ENCODE measurements at regions not wholly inside any gene's neighbourhood (a gene's known extent, or its start where the extent isn't known, plus 50 kb on each side); places are given as distances from the start of the nearest gene placed in this dataset.
"Not testable (repeated sequence)": the region's sequence is repeated elsewhere in the genome, so short reads cannot be mapped to it uniquely, and the experiment has no call there.

DNA sequence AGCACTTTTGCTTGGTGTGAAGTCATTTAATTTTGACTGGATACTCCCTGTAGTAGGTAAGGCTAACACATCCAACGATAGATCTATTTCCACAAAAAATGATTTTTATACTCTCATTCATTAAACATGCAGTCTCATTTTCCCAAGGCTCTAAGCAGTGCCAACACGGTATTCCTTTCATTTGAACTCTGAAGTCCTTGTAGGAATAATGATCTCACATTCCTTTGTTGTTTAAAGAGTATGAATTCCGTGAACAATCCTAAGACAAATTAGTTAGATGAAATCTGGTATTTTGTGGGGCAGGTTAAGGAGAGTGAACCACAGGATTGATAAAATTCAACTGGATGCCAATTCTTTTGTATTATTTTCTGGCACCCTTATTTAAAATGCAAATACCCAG is 66.6 kb downstream of the LACC1 start:
- no peak for DNase-seq

DNA sequence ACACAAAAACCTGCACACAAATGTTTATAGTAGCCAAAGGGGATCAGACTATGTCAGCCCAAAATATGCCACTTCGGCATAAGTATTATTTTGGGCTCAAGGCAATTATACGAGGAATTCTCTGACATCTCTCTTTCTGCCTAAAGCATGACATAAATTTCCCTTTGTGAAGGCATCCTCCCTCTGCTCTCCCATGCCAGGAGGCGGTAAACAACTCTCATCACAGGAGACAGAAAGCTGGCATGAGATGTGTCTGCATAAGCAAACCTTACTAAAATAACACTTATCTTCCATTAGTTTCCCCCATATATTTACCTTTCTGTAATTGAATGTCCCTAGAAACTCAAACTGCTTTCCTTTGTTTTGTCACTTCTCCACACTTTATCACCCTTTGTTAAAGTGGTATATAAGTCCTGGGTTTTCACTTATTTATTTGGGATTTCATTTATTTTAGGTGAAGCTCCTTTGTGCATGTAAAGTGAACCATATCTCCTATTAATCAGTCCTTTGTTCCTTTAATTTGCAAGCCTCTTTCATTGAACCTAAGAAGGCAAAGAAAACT is 68.3 kb downstream of the LACC1 start:
- no peak for DNase-seq

DNA sequence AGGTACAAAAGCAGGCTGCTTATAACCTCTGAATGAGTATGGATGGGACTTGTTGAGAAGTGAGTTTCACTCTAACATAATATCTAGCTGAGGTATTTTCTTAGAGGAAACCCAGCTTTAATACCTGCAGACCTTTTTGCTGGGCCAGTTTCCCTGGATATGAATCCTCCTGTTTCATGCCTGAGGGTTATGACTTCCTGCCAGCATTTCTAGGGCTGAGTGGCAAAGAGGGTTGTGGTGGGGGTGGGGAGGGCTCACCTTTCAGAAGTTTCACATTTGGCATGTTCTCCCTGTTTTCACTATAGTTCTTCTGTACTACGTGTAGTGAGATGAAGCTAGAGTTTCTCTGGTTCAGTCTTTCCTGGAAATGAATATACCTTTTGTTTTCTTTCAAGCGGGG is 73.7 kb downstream of the LACC1 start:
- DNase-seq = no peak

DNA sequence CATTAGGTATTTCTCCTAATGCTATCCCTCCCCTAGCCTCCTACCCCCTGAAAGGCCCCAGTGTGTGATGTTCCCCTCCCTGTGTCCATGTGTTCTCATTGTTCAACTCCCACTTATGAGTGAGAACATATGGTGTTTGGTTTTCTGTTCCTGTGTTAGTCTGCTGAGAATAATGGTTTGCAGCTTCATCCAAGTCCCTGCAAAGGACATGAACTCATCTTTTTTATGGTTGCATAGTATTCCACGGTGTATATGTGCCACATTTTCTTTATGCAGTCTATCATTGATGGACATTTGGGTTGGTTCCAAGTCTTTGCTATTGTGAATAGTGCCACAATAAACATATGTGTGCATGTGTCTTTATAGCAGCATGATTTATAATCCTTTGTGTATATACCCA is 77.3 kb downstream of the LACC1 start:
- not testable (repeated sequence) for DNase-seq

DNA sequence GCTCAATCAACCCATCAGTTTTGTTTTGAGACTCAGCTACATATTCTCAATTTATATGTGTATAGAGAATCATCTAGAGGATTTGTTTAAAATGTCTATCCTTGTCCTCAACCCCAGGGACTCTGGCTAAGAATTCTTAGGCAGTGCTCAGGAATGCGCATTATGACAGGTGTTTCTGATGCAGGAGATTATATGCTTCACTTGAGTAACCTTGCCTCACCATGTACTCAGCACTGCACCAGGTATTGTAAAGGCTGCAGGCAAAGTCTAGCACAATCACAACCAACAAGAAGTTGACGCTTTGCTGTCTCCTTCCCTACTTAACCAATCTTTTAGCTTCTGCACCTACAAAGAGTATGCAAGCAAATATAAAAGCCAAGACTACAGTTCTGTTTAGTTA is 79.6 kb downstream of the LACC1 start:
- DNase-seq = no peak

DNA sequence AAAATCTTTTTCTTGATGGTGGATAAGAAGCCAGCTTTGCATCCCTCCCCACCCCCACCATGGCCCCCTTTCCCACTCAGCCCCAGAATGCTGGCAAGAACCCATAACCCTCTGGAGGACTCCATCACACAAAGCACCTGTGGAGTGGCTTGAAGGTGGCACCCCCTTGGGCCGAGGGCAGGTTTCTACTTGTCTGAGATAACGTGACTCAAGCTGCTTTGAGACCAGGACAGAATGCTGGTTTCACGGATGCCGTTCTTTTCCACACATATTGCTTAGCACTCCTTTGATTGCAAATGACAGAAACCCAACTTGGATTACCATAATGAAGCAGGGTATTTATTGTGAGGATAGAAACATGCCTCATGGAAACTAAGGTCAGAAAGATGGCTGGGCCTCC is 82.2 kb downstream of the LACC1 start:
- DNase-seq = no peak

DNA sequence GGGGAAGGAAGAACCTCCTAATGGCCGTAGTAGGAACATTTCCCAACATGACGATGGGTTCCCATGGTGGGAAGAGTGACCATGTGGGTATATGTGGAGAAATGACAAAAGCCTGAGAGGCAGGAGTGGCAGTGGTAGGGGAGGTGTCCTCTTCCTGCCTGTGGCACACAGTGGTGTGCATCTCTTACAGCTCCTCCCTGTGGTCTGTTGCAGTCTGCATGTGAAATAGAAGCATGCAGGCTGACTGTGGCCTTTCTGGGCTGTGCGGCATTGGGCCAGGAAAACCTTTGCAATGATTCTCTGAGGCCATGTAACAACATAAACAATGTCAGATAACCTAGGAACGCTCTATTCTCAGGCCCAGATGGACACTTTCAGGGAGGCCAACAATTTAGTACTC is 84.0 kb downstream of the LACC1 start:
- no peak for DNase-seq

DNA sequence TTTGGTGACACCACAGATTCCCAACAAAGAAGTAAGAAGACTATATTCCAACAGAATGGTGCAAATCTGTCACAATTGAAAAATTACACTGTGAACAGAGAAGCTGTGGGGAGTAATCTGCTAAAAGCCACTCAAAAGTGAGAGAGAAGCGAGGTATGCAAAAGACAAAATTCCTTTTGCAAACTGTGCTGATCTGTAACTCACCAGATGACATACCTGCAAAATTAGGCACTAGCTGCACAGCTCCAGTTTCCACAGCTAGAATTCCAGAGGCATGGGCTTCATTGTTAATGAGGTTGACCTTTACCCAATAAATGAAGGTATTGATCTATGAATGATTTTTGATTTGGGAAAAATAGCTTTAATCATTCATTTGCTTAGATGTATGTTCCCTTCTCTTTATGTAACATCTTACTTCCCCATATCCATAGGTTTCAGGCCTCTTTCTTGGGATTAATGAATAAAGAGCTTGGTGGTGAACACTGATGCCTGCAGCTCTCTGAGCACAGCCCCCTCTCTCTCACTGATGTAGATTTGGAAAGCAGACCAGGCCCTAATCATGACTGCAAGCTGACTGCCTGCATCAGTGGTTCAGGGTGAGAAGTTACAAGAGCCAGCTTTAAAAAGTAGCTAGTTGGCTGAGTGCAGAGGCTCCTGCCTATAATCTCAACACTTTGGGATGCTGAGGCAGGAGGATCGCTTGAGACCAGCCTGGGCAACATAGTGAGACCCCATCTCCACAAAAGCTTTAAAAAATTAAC is 85.2 kb downstream of the LACC1 start:
- DNase-seq = no peak

DNA sequence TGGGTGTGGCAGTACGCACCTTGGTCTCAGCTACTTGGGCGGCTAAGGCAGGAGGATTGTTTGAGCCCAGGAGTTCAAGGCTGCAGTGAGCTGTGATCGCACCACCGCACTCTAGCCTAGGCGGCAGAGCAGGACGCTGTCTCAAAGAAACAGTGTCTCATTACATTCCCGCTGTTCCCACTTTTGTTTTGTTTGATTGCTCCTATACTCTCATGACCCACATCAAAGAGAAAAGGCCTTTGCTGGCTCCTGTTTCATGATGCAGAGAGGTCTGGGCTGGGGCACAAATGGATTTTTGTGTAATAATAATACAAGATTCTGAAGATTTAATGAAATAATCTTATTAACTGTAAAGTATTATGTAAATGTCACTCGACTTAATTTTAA is 85.7 kb downstream of the LACC1 start:
- DNase-seq = no peak

DNA sequence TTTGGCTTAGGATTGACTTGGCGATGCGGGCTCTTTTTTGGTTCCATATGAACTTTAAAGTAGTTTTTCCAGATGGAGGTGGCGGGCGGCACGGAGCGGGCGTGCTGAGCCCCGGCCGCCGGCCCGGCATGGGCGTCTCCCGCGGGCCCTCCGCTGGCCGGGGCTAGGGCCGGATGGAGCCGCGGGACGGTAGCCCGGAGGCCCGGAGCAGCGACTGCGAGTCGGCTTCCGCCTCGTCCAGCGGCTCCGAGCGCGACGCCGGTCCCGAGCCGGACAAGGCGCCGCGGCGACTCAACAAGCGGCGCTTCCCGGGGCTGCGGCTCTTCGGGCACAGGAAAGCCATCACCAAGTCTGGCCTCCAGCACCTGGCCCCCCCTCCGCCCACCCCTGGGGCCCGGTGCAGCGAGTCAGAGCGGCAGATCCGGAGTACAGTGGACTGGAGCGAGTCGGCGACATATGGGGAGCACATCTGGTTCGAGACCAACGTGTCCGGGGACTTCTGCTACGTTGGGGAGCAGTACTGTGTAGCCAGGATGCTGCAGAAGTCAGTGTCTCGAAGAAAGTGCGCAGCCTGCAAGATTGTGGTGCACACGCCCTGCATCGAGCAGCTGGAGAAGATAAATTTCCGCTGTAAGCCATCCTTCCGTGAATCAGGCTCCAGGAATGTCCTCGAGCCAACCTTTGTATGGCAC is 88.7 kb downstream of the LACC1 start:
- not testable (repeated sequence) for DNase-seq

DNA sequence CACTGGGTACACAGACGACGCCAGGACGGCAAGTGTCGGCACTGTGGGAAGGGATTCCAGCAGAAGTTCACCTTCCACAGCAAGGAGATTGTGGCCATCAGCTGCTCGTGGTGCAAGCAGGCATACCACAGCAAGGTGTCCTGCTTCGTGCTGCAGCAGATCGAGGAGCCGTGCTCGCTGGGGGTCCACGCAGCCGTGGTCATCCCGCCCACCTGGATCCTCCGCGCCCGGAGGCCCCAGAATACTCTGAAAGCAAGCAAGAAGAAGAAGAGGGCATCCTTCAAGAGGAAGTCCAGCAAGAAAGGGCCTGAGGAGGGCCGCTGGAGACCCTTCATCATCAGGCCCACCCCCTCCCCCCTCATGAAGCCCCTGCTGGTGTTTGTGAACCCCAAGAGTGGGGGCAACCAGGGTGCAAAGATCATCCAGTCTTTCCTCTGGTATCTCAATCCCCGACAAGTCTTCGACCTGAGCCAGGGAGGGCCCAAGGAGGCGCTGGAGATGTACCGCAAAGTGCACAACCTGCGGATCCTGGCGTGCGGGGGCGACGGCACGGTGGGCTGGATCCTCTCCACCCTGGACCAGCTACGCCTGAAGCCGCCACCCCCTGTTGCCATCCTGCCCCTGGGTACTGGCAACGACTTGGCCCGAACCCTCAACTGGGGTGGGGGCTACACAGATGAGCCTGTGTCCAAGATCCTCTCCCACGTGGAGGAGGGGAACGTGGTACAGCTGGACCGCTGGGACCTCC is 89.4 kb downstream of the LACC1 start:
- DNase-seq = not testable (repeated sequence)

DNA sequence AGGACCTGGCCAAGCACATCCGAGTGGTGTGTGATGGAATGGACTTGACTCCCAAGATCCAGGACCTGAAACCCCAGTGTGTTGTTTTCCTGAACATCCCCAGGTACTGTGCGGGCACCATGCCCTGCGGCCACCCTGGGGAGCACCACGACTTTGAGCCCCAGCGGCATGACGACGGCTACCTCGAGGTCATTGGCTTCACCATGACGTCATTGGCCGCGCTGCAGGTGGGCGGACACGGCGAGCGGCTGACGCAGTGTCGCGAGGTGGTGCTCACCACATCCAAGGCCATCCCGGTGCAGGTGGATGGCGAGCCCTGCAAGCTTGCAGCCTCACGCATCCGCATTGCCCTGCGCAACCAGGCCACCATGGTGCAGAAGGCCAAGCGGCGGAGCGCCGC is 90.2 kb downstream of the LACC1 start:
- DNase-seq = not testable (repeated sequence)

DNA sequence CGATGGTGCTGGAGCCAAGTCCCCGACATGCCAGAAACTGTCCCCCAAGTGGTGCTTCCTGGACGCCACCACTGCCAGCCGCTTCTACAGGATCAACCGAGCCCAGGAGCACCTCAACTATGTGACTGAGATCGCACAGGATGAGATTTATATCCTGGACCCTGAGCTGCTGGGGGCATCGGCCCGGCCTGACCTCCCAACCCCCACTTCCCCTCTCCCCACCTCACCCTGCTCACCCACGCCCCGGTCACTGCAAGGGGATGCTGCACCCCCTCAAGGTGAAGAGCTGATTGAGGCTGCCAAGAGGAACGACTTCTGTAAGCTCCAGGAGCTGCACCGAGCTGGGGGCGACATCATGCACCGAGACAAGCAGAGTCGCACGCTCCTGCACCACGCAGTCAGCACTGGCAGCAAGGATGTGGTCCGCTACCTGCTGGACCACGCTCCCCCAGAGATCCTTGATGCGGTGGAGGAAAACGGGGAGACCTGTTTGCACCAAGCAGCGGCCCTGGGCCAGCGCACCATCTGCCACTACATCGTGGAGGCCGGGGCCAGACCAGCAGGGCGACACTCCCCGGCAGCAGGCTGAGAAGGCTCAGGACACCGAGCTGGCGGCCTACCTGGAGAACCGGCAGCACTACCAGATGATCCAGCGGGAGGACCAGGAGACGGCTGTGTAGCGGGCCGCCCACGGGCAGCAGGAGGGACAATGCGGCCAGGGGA is 91.0 kb downstream of the LACC1 start:
- not testable (repeated sequence) for DNase-seq

DNA sequence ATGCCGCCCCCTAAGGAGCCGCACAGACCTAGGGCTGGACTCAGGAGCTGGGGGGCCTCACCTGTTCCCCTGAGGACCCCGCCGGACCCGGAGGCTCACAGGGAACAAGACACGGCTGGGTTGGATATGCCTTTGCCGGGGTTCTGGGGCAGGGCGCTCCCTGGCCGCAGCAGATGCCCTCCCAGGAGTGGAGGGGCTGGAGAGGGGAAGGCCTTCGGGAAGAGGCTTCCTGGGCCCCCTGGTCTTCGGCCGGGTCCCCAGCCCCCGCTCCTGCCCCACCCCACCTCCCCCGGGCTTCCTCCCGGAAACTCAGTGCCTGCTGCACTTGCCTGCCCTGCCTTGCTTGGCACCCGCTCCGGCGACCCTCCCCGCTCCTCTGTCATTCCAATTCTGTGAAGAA is 91.6 kb downstream of the LACC1 start:
- not testable (repeated sequence) for DNase-seq

DNA sequence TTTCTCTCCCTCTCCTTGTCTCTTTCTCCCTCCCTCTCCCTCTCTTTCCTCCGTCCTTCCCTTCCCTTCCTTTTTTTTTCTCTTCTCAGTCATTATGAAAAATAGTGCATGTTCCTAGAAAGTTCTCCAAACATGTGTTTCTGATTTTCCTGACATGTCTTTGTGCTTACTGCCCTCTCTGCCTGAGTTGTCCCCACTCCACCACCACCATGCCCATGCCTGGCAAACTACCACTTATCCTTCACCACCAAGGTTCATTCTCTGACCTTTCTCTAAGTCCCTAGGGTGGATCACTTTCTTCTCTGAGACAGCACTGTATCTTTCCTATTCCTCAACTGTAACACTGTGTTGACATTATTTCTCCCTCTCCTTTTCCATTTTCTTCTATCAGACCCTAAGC is 98.2 kb downstream of the LACC1 start:
- no peak for DNase-seq

DNA sequence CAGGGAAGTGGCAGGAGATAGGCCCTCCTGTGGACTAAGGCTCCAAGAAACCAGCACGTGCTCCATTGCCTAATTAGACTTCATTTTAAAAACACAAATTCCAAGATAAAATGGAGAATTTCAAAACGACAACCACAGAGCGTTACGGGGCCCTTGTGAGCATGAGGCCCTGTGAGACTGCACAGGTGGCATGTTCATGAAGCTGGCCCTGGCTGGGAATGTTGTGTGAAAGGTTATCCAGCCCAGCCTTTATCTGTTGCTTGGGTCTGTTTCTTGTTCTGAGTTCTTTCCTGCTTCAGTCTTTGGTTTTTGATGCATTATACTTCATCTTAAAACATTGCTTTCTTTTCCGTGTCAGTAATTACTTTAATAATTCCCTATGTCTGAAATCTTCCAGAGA is 99.0 kb downstream of the LACC1 start:
- no peak for DNase-seq

DNA sequence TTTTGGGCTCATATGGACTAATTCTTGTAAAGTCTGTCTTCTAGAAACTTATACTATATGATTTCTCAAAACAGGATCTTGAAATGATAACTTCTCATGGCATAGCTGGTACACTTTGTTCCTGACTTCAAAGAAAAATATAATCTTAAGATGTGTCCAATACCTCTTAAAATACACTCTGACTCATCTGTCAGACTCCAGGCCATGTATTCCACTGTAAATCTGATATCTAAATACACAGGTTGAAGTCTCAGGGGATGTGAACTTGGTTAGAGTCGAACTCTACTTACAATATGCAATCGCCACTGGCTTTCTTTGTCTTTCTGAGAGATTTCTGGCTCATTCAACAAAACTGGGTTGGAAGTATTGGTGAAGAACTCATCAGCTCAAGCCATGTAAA is 99.8 kb downstream of the LACC1 start:
- no peak for DNase-seq

DNA sequence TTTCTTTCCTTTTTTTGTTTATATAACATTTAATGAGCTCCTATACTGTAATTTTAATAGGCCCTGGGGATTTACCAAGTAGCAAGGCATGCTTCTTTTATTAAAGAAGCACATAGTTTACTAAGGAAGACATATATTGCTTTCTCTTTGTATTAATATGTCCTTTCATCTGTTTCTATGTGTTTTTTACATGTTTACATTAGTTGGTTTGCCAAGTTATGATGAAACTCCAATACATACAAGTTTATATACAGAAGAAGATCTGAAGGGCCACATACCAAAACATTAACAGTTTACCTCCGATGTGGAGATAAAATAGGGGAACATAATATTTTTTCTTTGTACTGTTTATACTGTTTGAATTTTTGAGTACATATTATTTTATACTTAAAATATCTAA is 100.9 kb downstream of the LACC1 start:
- DNase-seq = no peak

DNA sequence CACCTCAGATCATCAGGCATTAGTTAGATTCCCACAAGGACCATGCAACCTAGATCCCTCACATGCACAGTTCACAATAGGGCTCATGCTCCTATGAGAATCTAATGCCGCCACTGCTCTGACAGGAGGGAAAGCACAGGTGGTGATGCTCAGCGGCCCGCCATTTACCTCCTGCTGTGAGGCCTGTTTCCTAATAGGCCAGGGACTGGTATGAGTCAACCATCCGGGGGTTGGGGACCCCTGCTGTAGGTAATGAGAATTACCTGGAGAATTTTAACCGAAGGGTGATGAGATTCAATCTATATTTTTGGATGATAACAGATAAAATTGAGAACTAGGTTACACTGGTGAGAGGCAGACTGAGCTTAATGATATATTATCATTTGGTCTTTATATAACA is 101.4 kb downstream of the LACC1 start:
- DNase-seq = no peak

DNA sequence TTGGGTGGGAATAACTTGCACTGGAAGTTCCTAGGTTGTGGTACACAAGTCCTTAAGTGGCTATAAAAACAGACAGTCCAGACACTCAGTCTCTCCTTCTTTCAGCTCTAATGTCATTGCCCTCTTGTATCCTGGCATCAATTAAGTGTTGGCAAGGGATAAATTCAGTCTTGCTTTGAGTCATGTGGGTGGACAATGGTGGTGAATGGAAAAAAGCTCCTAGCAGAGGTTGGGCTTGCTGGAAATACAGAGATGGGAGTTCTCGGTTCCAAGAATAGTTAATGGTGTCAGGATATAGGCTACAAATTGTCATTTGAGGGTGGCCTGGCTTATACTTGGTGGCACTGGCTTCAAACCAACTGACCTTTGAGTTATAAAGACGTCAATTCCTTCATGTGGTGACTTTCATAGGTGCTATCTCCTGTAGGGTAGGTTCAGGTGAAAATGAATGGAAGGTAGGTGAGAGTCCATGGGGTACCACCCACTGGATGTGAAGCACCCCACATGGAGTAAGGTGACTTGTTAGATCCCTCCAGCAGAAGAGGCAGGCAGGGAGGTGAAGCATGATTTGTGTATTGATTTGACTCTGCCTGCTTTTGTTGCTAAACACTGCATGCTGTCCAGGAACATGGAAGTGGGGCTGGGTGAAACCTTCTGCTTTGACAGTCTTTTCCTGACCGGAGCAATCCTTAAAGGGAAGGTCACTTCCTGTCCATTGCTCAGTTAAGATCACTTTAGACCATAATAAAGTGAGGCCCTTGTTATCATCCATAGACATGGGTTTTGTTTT is 102.0 kb downstream of the LACC1 start:
- DNase-seq = no peak

DNA sequence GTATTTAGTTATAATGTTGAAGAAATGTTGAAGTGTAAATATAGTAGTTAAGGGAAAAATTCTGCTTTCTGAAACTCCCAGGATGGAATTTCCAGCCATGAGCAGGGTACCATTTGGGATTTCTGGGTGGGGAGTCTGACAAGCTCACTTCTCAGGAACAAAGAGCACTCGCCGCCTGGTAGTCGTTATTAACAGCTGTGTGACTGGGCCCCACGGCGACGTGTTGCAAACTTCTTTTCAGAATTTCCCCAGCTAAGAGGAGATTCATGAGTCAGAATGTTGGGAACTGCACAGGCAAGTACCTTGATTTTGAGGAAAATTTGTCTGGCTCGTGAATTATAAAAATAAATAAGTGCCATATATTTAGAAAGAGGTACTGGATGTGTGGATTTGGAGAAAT is 103.7 kb downstream of the LACC1 start:
- DNase-seq = no peak

DNA sequence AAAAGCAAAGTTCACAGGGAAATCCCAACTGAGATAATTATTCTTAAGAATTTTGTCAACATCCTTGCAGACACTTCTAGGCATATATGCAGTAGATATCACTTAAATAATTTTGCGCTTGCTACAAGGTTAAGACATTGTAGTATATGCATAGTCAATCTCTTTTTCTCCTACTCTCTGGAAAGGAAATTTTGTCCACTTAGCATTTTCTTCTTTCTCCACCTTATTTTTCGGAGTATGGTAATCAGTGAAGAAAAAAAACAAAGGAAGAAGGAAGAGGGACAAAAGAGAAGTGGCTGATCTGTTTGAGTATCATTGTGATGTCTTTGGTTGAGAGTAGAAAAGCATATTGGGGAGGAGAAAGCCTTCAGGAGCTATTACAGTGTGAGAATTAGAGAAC is 104.6 kb downstream of the LACC1 start:
- no peak for DNase-seq
